OCI-LY7 (cell line): ENCODE measurements at regions not wholly inside any gene's neighbourhood (a gene's known extent, or its start where the extent isn't known, plus 50 kb on each side); places are given as distances from the start of the nearest gene placed in this dataset.
A peak's percentile ranks its signal among the peaks of the same experiment; 100 is the strongest.

ENCODE experiments used
- BruUV-seq: library from RNA; stranded (reverse); fragments of 400-500 nt; replicated peaks from 2 replicates; lab custom pipeline; 2021; lab: Mats Ljungman, UMichigan
- CTCF ChIA-PET: fragments of 300-600 bp; sonication (Branson Sonifier 250); formaldehyde crosslinking; loops from one replicate; lab custom pipeline; 2022; ENCODE audit warnings: antibody characterized with exemption; ENCODE audit not compliant: unreplicated experiment; lab: Charles Lee
- POLR2A ChIA-PET: fragments of 300-600 bp; sonication (Branson Sonifier 250); formaldehyde crosslinking; loops from one replicate; lab custom pipeline; 2022; ENCODE audit warnings: antibody characterized with exemption; lab: Charles Lee
- DNase-seq: peaks from one replicate; pipeline ENCODE4 v3.0.0-alpha.2; 2015; ENCODE audit warnings: low spot score
- H2AFZ ChIP-seq: fragments of 200-600 bp; sonication (generic), shearing (Covaris generic); 2 replicates; pipeline ENCODE4 v1.6.1; 2014; ENCODE audit warnings: mild to moderate bottlenecking, antibody characterized with exemption, low read length, moderate library complexity
- H3K27ac ChIP-seq: fragments of 200-600 bp; sonication (generic); 2 replicates; pipeline ENCODE4 v1.5.1; 2014; ENCODE audit warnings: mixed run types, low read depth, mild to moderate bottlenecking, moderate library complexity, low read length, inconsistent platforms; ENCODE audit not compliant: poor library complexity, severe bottlenecking
- H3K36me3 ChIP-seq: fragments of 200-600 bp; sonication (generic); 2 replicates; pipeline ENCODE4 v1.6.1; 2014; ENCODE audit warnings: mild to moderate bottlenecking, antibody characterized with exemption, low read length, moderate library complexity, mixed read lengths; ENCODE audit not compliant: insufficient read depth
- H3K4me1 ChIP-seq: fragments of 200-600 bp; sonication (generic); 2 replicates; pipeline ENCODE4 v1.5.1; 2014; ENCODE audit warnings: mild to moderate bottlenecking, low read length; ENCODE audit not compliant: insufficient read depth, poor library complexity, severe bottlenecking
- H3K4me2 ChIP-seq: fragments of 200-600 bp; sonication (generic); 2 replicates; pipeline ENCODE4 v1.6.1; 2014; ENCODE audit warnings: mild to moderate bottlenecking, low read length
- H3K4me3 ChIP-seq: fragments of 200-600 bp; sonication (generic); 2 replicates; pipeline ENCODE4 v1.5.1; 2014; ENCODE audit warnings: mild to moderate bottlenecking, low read depth, low read length; ENCODE audit not compliant: poor library complexity, severe bottlenecking
- H3K79me2 ChIP-seq: fragments of 200-600 bp; sonication (generic); 2 replicates; pipeline ENCODE4 v1.6.1; 2016; ENCODE audit warnings: low read depth, mild to moderate bottlenecking, low read length, moderate library complexity, mixed read lengths; ENCODE audit not compliant: insufficient read depth
- H3K9me2 ChIP-seq: fragments of 200-600 bp; sonication (generic); 2 replicates; pipeline ENCODE4 v1.6.1; 2016; ENCODE audit warnings: mild to moderate bottlenecking, low read length, mixed read lengths; ENCODE audit not compliant: insufficient read depth
- H3K9me3 ChIP-seq: fragments of 200-600 bp; sonication (generic); 2 replicates; pipeline ENCODE4 v1.6.1; 2014; ENCODE audit warnings: mild to moderate bottlenecking, mixed run types, low read length, mixed read lengths
- H4K20me1 ChIP-seq: fragments of 200-600 bp; sonication (generic); 2 replicates; pipeline ENCODE4 v1.6.1; 2014; ENCODE audit warnings: mild to moderate bottlenecking, antibody characterized with exemption, low read length, moderate library complexity, mixed read lengths; ENCODE audit not compliant: insufficient read depth
- EZH2phosphoT487 ChIP-seq: fragments of 200-600 bp; sonication (generic); IDR thresholded peaks from 2 replicates; pipeline ENCODE4 v1.6.1; 2018; ENCODE audit warnings: low read depth, borderline replicate concordance, mild to moderate bottlenecking, mixed run types, antibody characterized with exemption, low read length, moderate library complexity, mixed read lengths
- intact Hi-C: fragments of 100-400 bp; cut with micrococcal nuclease; formaldehyde crosslinking; loops from one replicate; pipeline ENCODE4 v1.10.0; 2022; ENCODE audit not compliant: unreplicated experiment
- TF ChIP-seq, protein P1 (sequence below): fragments of 200-600 bp; sonication (generic); conservative IDR thresholded peaks from 2 replicates; pipeline ENCODE4 v1.5.1; 2014; ENCODE audit warnings: mild to moderate bottlenecking, antibody characterized with exemption, low read length, moderate library complexity, mixed read lengths

DNA sequence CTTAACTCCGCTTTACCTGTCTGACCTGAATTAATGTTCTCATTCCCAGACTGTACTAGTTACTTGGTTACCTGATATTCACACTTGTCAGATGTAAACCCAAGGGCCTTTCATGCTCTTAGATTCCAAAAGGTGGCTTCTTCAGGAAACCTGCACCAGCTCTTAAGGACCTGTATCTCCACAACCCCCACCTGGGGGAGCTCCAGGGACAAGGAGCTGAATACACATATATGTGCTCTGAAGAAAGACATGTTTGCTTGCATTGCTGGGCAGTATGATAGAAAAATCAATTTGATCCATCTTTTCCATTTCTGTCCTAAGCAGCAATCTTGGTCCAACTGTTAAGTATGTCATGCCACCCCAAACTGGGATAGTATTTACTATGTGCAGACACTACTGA lies 64.8 kb upstream of the POU3F2 start:
- Histone ChIP-seq H4K20me1 (no peaks in the 10 kb centered on the region), H3K79me2 (no peaks in the 10 kb centered on the region), H3K9me3 (no peaks in the 10 kb centered on the region), H3K9me2 (no peaks in the 10 kb centered on the region), H2AFZ (no peak overlapping the region), H3K36me3 (no peaks in the 10 kb centered on the region), H3K4me3 (no peak overlapping the region), H3K4me2 (no peak overlapping the region), H3K4me1 (no peaks in the 10 kb centered on the region), H3K27ac (no peak overlapping the region)
- no TSS peak for BruUV-seq
- CTCF ChIA-PET: no interaction called here
- TF ChIP-seq, protein P1, sequence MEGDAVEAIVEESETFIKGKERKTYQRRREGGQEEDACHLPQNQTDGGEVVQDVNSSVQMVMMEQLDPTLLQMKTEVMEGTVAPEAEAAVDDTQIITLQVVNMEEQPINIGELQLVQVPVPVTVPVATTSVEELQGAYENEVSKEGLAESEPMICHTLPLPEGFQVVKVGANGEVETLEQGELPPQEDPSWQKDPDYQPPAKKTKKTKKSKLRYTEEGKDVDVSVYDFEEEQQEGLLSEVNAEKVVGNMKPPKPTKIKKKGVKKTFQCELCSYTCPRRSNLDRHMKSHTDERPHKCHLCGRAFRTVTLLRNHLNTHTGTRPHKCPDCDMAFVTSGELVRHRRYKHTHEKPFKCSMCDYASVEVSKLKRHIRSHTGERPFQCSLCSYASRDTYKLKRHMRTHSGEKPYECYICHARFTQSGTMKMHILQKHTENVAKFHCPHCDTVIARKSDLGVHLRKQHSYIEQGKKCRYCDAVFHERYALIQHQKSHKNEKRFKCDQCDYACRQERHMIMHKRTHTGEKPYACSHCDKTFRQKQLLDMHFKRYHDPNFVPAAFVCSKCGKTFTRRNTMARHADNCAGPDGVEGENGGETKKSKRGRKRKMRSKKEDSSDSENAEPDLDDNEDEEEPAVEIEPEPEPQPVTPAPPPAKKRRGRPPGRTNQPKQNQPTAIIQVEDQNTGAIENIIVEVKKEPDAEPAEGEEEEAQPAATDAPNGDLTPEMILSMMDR: peak; percentile 59
- no peak for TF ChIP-seq EZH2phosphoT487
- DNase-seq: peak; percentile 27
- intact Hi-C loops: no loop called here
- POLR2A ChIA-PET: interaction anchor here (1.0 kb wide), 1 partner anchor 10 kb away, joined by 3 read pairs; no protein-coding TSS in a partner anchor

DNA sequence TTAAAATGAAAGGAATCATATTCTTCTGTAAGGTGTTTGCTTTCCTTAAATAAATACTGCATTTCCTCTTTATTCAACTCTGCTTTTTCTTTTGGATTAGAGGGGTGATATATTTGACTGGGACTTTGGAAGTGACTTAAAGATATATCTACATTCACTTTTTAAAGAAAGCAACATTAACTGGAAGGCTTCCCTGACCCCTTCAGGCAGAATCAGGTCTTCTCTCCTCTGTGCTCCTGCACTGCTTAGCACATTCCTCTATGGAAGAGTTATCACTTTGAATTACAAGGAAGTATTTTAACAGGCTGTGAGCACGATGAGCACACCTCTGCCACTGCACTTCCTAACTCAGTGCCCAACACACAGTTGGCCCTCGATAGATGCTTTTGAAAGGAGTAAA lies 59.2 kb upstream of the POU3F2 start:
- Histone ChIP-seq H2AFZ (no peak overlapping the region), H3K4me1 (no peaks in the 10 kb centered on the region), H3K79me2 (no peaks in the 10 kb centered on the region), H3K9me2 (no peaks in the 10 kb centered on the region), H3K4me2 (no peak overlapping the region), H3K36me3 (no peaks in the 10 kb centered on the region), H3K9me3 (no peaks in the 10 kb centered on the region), H3K27ac (no peak overlapping the region), H3K4me3 (no peak overlapping the region), H4K20me1 (no peaks in the 10 kb centered on the region)
- no peak for DNase-seq
- TF ChIP-seq EZH2phosphoT487: no peak
- TF ChIP-seq, protein P1: no peak
- no TSS peak for BruUV-seq
- ChIA-PET CTCF (no interaction called here), POLR2A (no interaction called here)
- intact Hi-C loops: no loop called here

DNA sequence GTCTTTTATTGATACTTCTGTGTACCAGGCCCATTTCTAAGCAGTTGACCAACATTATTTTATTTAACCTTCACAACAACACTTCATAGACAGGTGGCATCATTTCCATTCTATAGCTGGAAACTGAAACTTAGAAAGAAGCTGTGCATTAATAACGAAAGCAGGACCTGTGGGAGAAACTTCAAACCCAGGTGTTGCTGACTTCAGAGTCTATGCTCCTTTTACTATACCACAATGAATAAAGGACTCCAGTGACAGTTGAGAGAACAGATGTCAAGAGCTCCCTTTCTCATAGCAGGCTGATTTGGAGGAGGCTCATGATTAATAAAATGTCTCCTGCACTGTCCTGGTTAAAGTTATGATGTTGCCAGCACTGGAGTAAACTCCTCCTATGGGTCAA lies 56.6 kb upstream of the POU3F2 start:
- Histone ChIP-seq H3K9me2 (no peaks in the 10 kb centered on the region), H4K20me1 (no peaks in the 10 kb centered on the region), H3K27ac (no peak overlapping the region), H3K79me2 (no peaks in the 10 kb centered on the region), H3K4me1 (no peaks in the 10 kb centered on the region), H3K4me2 (no peak overlapping the region), H2AFZ (no peak overlapping the region), H3K4me3 (no peak overlapping the region), H3K9me3 (no peaks in the 10 kb centered on the region), H3K36me3 (no peaks in the 10 kb centered on the region)
- DNase-seq: no peak
- ChIA-PET POLR2A (interaction anchor here (0.6 kb wide), 1 partner anchor 40 kb away, joined by 4 read pairs; no protein-coding TSS in a partner anchor), CTCF (interaction anchor here (0.6 kb wide), 1 partner anchor 490 kb away, joined by 3 read pairs; no protein-coding TSS in a partner anchor)
- no TSS peak for BruUV-seq
- TF ChIP-seq EZH2phosphoT487: no peak
- TF ChIP-seq, protein P1: no peak
- intact Hi-C loops: no loop called here
